ENCODE measurements at regions not wholly inside any gene's neighbourhood (a gene's known extent, or its start where the extent isn't known, plus 50 kb on each side); places are given as distances from the start of the nearest gene placed in this dataset.

GRCh38 chr5:74376187-74376586 is 264.3 kb downstream of the ENC1 start:
- no peak for DNase-seq (ENCODE audit: low read depth)

- no peak for DNase-seq (ENCODE audit: low read depth)
Measured at GRCh38 chr5:74375271-74375670, 265.3 kb downstream of the ENC1 start.

GRCh38 chr5:74374656-74375055 is 265.9 kb downstream of the ENC1 start:
- no peak for DNase-seq (ENCODE audit: low read depth)

- no peak for DNase-seq (ENCODE audit: low read depth)
Measured at GRCh38 chr5:74373076-74373475, 267.5 kb downstream of the ENC1 start.

GRCh38 chr5:74372502-74373064 is 267.9 kb downstream of the ENC1 start:
- no peak for DNase-seq (ENCODE audit: low read depth)

- no peak for DNase-seq (ENCODE audit: low read depth)
Measured at GRCh38 chr5:74372051-74372450, 268.5 kb downstream of the ENC1 start.

- DNase-seq (ENCODE audit: low read depth) = no peak
Measured at GRCh38 chr5:74371621-74372020, 268.9 kb downstream of the ENC1 start.

- no peak for DNase-seq (ENCODE audit: low read depth)
Measured at GRCh38 chr5:74370168-74370567, 270.4 kb downstream of the ENC1 start.

- DNase-seq (ENCODE audit: low read depth) = no peak
Measured at GRCh38 chr5:74369173-74369572, 271.4 kb downstream of the ENC1 start.

- no peak for DNase-seq (ENCODE audit: low read depth)
Measured at GRCh38 chr5:74367934-74368333, 272.6 kb downstream of the ENC1 start.

- DNase-seq (ENCODE audit: low read depth) = no peak
Measured at GRCh38 chr5:74367241-74367733, 273.2 kb downstream of the ENC1 start.

- DNase-seq (ENCODE audit: low read depth) = no peak
Measured at GRCh38 chr5:74365723-74366122, 274.8 kb downstream of the ENC1 start.

- no peak for DNase-seq (ENCODE audit: low read depth)
Measured at GRCh38 chr5:74364507-74364906, 276.0 kb downstream of the ENC1 start.

GRCh38 chr5:74363603-74364205 is 276.8 kb downstream of the ENC1 start:
- no peak for DNase-seq (ENCODE audit: low read depth)

GRCh38 chr5:74361406-74362358 is 278.8 kb downstream of the ENC1 start:
- DNase-seq (ENCODE audit: low read depth) = no peak

- DNase-seq (ENCODE audit: low read depth) = no peak
Measured at GRCh38 chr5:74360535-74361210, 279.9 kb downstream of the ENC1 start.

GRCh38 chr5:74357827-74358226 is 282.7 kb downstream of the ENC1 start:
- DNase-seq (ENCODE audit: low read depth) = no peak

- no peak for DNase-seq (ENCODE audit: low read depth)
Measured at GRCh38 chr5:74356009-74356695, 284.4 kb downstream of the ENC1 start.

GRCh38 chr5:74355041-74355824 is 285.3 kb downstream of the ENC1 start:
- no peak for DNase-seq (ENCODE audit: low read depth)

- no peak for DNase-seq (ENCODE audit: low read depth)
Measured at GRCh38 chr5:74352256-74352655, 288.3 kb downstream of the ENC1 start.

All from stimulated activated CD8-positive, alpha-beta memory T cell treated with anti-CD3 and anti-CD28 coated beads, Interleukin-12 subunit alpha, Interleukin-12 subunit beta, amount 100 ng/mL, for 4 hours (primary cell).